Natural killer cell treated with Interleukin-12 subunit alpha and Interleukin-12 subunit beta and Interleukin-15 and Interleukin-18, amount 100 ng/mL, for 72 hours (primary cell): ENCODE measurements at regions not wholly inside any gene's neighbourhood (a gene's known extent, or its start where the extent isn't known, plus 50 kb on each side); places are given as distances from the start of the nearest gene placed in this dataset.
A peak's percentile ranks its signal among the peaks of the same experiment; 100 is the strongest.

ENCODE experiments used
- ATAC-seq, 2 donors: fragments of 150-1000 bp; cut with Tn5 transposase in 1 of 2; sonication (Bioruptor Pico), chemical (Tn5 transposase) in 1 of 2; 2 replicates each; pipeline ENCODE4 v1.10.0; 2021
- DNase-seq: peaks from one replicate; pipeline ENCODE4 v3.0.0; 2022; ENCODE audit warnings: low spot score
- H3K27ac Mint-ChIP-seq, 2 donors: 1 replicate in 1 of 2; 2 replicates in 1 of 2; pipeline ENCODE4 v1.8.0; 2022; ENCODE audit warnings: mixed read lengths in 2 of 2, mild to moderate bottlenecking in 1 of 2, moderate library complexity in 1 of 2
- H3K27me3 Mint-ChIP-seq, 2 donors: 1 replicate in 1 of 2; 2 replicates in 1 of 2; pipeline ENCODE4 v1.8.0; 2022; ENCODE audit warnings: mixed read lengths in 2 of 2
- H3K36me3 Mint-ChIP-seq: one replicate; pipeline ENCODE4 v1.8.0; 2022; ENCODE audit warnings: mixed read lengths
- H3K4me1 Mint-ChIP-seq, 2 donors: 1 replicate in 1 of 2; 2 replicates in 1 of 2; pipeline ENCODE4 v1.8.0; 2022; ENCODE audit warnings: low read depth in 2 of 2, mixed read lengths in 2 of 2, mild to moderate bottlenecking in 1 of 2
- H3K4me3 Mint-ChIP-seq: one replicate; pipeline ENCODE4 v1.8.0; 2022; ENCODE audit warnings: mixed read lengths
- H3K9me3 Mint-ChIP-seq: 2 replicates; pipeline ENCODE4 v1.8.0; 2022; ENCODE audit warnings: mixed read lengths

DNA sequence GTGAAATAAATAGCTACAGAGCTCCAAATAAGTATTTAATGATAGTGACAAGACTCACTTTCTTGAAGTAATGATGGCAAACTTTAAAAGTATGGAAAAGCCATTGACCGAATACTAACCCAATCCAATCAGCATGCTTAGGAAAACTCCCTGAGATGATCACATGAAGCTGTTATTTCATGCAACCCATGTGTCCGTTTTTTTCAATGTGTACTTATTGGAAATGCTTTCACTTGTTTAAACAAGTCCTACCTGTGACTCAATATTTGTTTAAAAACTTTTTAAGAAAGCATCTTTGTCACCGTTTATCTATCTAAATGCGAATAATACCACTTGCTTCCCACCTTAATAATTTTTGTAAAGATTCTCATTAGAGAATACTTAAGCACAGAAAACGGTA lies 185.8 kb downstream of the NRIP1 start:
- H3K36me3 Mint-ChIP-seq = no peaks in the 10 kb centered on the region
- H3K27me3 Mint-ChIP-seq = peaks cover 0 to 5% of the 10 kb centered on the region in 2 donors
- H3K4me1 Mint-ChIP-seq = peaks cover 0 to 8% of the 10 kb centered on the region in 2 donors
- no peak overlapping the region for H3K4me3 Mint-ChIP-seq
- H3K9me3 Mint-ChIP-seq = no peaks in the 10 kb centered on the region
- no peak for ATAC-seq
- no peak overlapping the region for H3K27ac Mint-ChIP-seq
- no peak for DNase-seq

DNA sequence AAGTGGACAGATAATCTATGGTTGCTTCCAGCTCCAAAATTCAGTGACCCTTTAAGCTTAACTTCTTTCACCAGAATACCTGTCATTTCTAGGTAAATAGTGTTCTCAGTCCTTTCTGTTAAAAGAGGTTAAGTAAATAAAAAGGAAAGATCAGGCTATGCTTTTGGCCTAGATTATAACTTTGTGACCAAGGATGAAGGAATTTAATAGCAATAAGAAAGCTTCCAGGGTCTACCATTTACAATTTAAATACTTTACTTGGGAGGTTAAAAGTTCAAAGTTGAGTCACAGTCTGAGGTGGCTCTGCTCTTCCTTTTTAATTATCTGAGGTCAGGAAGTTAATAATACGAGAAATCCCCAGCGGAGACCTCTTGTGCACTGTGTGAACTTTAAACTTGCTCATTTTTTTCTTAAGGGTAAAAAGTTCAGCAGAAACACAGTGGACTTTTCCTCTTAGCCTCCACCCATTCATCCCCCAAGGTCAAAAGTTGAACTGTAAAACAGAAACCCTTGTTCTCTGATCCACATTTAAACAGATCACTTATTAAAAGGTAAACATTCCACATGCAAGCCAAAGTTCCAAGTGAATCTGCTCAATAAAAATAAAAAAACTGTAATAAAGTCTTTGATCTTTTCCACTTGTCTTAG lies 187.1 kb downstream of the NRIP1 start:
- DNase-seq = no peak
- no peak overlapping the region for H3K27ac Mint-ChIP-seq
- H3K4me1 Mint-ChIP-seq = peaks cover 0 to 8% of the 10 kb centered on the region in 2 donors

DNA sequence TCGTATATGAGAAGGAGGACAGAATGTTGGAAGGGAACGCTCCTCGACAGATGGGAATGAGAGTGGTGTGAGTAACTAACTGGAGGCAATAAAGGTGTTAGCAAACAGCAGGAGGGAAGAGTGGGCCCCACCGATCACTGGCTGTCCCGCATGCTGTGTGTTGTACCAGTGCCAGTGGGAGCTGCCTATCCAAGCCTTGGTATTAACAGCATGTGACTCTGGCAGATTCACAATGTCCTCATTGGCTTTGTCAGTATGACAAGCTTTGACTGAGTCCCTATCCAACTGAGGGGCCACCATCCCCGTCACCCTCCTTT lies 188.3 kb downstream of the NRIP1 start:
- no peaks in the 10 kb centered on the region for H3K9me3 Mint-ChIP-seq
- ATAC-seq = no peak
- H3K27ac Mint-ChIP-seq = no peak overlapping the region
- peaks cover 0 to 8% of the 10 kb centered on the region in 2 donors for H3K4me1 Mint-ChIP-seq
- no peaks in the 10 kb centered on the region for H3K27me3 Mint-ChIP-seq
- DNase-seq = no peak
- H3K4me3 Mint-ChIP-seq = no peak overlapping the region
- H3K36me3 Mint-ChIP-seq = no peaks in the 10 kb centered on the region

More for the DNA sequence above, 187.1 kb downstream of the NRIP1 start:
- no peaks in the 10 kb centered on the region for H3K36me3 Mint-ChIP-seq
- no peaks in the 10 kb centered on the region for H3K9me3 Mint-ChIP-seq
- H3K4me3 Mint-ChIP-seq = no peak overlapping the region
- no peak for ATAC-seq
- peaks cover 0 to 5% of the 10 kb centered on the region in 2 donors for H3K27me3 Mint-ChIP-seq

DNA sequence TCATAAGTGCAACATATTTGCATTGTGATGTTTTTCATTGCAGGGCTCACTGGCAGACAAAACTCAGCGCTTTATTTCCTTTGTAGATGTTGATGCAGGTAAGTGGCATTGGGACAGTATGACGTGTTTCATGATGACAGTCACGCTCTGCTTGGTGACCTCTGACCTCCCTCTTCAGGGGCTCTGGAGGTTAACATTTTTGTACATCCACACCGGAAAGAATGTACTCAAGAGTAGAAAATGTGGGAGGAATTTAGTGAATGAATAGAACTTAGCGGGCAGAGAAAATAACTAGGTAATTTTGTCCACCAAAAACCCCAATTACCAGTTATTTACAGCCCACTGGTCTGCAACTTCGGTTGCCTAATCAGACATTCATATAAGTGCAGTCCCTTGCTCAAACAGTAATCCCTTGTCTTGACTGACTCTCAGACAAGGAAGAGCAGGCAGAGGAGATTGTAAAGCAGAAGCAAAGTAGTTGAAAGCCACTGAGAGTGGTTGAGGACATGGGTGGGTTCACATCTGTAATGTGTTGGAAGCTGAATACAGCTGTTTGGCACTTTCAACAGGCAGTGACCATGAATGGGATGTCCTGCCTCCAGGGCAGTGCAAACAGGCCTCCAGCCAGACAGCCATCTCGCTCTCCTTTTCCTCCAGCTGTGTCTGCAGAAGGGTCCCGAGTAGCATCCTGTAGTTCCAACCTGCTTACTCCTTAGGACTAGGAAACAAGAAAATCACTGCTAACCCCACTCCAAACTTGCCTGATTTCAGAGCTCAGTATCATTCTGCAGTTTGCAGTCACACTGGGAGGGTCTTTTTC lies 188.9 kb downstream of the NRIP1 start:
- ATAC-seq = no peak

DNA sequence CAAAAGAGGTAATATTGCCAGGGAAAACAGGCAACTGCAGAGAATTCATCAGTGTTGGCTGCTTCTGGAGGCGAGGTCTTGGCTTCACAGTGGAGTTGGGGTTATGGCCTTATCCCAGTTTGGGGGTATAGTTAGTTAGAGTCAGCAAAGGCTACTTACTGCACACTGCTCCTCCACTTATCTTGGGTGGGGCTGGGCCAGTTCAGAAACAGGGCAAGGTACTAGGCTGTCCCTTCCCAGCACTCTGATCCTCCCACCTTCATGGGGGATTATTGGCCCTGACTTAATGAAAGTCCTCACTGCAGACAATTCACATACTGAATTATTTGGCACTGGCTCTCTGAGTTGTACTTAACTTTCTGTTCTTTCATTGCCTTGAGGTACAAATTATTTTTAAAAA lies 189.6 kb downstream of the NRIP1 start:
- no peaks in the 10 kb centered on the region for H3K27me3 Mint-ChIP-seq
- no peaks in the 10 kb centered on the region for H3K9me3 Mint-ChIP-seq
- H3K4me3 Mint-ChIP-seq = no peak overlapping the region
- DNase-seq (no peak), ATAC-seq (no peak)
- H3K36me3 Mint-ChIP-seq = no peaks in the 10 kb centered on the region
- H3K4me1 Mint-ChIP-seq = peaks cover 0 to 6% of the 10 kb centered on the region in 2 donors
- H3K27ac Mint-ChIP-seq = no peak overlapping the region

More for the DNA sequence above, 188.9 kb downstream of the NRIP1 start:
- Mint-ChIP-seq H3K27ac (no peak overlapping the region), H3K4me1 (peaks cover 0 to 8% of the 10 kb centered on the region in 2 donors), H3K9me3 (no peaks in the 10 kb centered on the region), H3K36me3 (no peaks in the 10 kb centered on the region), H3K27me3 (no peaks in the 10 kb centered on the region), H3K4me3 (no peak overlapping the region)
- DNase-seq = no peak

DNA sequence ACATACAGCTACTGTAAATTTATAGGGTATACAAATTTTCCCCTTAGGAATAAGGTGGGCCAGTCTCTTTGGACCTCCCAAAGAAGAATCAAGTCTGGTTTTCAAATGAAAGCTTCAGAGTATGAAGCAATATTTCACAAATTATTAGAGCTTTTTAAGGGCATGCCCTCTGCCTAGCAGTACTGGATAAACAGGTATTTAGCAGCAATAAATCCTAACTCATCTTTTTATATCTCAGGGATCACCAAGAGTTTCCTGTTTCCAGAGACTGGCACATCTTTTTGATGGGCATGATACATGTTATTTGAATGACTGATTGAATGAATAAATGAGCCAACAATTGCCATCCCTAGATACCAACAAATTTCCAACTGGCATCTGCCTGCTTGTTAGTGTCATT lies 190.4 kb downstream of the NRIP1 start:
- H3K27me3 Mint-ChIP-seq = no peaks in the 10 kb centered on the region
- no peak for DNase-seq
- no peaks in the 10 kb centered on the region for H3K9me3 Mint-ChIP-seq
- no peak overlapping the region for H3K27ac Mint-ChIP-seq
- ATAC-seq = no peak
- H3K4me3 Mint-ChIP-seq = no peak overlapping the region
- H3K4me1 Mint-ChIP-seq = peaks cover 0 to 2% of the 10 kb centered on the region in 2 donors
- no peaks in the 10 kb centered on the region for H3K36me3 Mint-ChIP-seq

DNA sequence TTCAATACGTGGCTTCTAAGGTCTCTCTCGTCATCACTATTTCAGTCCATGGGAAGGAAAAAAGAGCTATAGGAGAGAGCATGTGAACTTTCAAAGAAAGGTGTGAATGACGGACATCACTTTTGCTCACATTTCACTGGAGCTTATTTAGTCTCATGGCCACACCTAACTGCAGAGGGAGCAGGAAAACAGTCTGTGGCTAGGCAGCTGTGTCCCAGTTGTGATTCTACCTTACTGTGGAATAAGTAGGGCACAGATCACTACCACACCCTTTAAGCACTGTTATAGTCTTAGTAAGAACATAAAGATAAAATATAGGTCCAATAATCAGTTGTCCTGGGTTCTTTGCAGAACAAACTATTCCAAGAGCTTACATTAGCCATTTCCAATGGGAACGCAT lies 192.9 kb downstream of the NRIP1 start:
- no peaks in the 10 kb centered on the region for H3K4me1 Mint-ChIP-seq
- H3K27ac Mint-ChIP-seq = no peak overlapping the region
- H3K36me3 Mint-ChIP-seq = no peaks in the 10 kb centered on the region
- H3K9me3 Mint-ChIP-seq = no peaks in the 10 kb centered on the region
- DNase-seq (no peak), ATAC-seq (no peak)
- H3K27me3 Mint-ChIP-seq = no peaks in the 10 kb centered on the region
- H3K4me3 Mint-ChIP-seq = no peak overlapping the region

DNA sequence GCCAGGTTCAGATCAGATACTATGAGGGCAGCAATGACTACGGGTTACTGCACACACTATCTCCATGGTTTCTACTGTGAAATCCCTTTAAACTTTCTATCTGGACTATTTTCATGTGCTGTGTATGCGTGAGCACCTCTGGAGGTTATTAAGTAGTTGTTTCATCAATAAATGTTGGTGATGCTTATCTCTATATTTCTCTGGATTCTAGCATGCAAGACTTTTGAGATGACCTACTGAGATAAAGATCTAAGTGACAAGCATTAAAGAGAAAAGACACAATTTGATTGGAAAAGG lies 194.0 kb downstream of the NRIP1 start:
- no peaks in the 10 kb centered on the region for H3K36me3 Mint-ChIP-seq
- H3K4me1 Mint-ChIP-seq = no peaks in the 10 kb centered on the region
- no peaks in the 10 kb centered on the region for H3K9me3 Mint-ChIP-seq
- no peak overlapping the region for H3K27ac Mint-ChIP-seq
- H3K27me3 Mint-ChIP-seq = peaks cover 2 to 5% of the 10 kb centered on the region in 2 donors
- ATAC-seq = no peak
- H3K4me3 Mint-ChIP-seq = no peak overlapping the region
- DNase-seq = no peak

DNA sequence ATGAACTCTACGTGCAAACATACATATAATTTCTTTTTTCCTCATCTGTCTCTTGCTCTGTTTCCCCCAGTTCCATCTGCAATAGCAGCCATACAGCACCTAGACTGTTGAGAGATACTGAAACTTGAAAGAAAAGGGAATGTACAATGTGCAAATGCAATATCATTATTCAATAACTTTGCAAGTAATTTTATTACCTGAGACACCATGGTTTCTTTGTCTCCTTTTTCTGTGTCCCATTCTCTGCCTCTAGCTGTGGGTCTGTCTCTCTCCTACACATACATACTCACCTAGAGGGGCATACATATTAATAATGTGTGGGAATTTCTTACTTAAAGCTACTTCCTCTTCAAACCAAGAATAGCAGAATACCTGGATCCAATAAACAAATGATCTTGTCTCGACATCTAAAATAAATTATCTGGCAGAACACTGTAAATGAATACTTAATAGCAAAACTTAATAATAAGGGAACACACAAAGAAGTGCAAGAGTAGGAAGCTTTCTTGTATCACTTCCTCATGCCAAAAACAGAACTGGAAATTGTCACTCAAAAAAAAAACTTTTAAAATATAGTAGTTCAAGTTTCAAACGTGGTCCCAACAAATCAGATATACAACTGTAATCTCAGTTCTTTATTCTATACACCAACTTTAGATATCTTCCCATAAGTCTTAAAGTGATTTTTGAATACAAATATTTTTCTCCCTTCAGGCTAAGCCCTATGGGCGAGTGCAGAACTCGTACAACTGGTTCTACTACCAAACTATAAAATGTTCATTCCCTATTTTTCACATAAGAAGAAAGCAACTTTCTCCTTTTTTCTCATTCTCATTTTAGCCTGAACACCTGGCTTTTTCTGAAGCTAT lies 194.6 kb downstream of the NRIP1 start:
- no peak for ATAC-seq
- no peaks in the 10 kb centered on the region for H3K9me3 Mint-ChIP-seq
- H3K36me3 Mint-ChIP-seq = no peaks in the 10 kb centered on the region
- H3K27me3 Mint-ChIP-seq = peaks cover 2 to 6% of the 10 kb centered on the region in 2 donors
- H3K4me1 Mint-ChIP-seq = no peaks in the 10 kb centered on the region
- H3K27ac Mint-ChIP-seq = no peak overlapping the region
- DNase-seq = no peak
- H3K4me3 Mint-ChIP-seq = no peak overlapping the region

DNA sequence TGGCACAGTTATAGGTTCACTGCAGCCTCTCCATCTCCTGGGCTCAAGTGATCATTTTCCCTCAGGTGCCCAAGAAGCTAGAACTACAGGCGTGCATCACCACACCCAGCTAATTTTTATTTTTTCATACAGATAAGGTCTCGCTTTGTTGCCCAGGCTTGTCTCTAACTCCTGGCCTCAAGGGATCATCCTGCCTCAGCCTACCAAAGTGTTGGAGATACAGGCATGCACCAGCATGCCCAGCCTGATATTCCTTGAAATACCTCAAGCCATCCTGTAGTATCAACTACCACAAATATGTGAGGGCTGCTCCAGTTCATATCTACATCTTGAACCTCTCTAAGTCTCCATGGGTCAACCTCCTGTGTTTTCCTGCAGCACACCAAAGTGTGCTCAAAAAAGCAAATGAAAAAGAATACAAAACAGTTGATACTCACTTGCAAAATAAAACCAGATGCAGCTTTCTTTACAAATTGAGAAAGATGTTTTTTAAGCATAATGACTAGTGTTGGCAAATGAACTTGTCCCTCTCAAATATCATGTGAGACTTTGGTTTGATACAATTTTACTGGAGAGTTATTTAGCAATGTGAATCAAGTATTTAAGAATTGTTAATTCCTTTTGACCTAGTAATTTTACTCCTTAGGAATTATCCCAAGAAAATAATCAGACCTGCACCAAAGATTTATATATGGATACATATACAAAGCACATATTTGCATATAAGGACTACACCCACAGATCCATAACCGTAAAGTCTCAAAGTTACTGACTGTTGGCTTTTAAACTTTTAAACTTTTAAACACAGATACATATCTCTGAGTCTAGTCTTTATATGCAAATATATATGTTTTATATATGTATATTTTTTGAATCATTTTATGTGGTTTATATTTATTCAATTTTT lies 197.7 kb downstream of the NRIP1 start:
- no peak for ATAC-seq
- no peaks in the 10 kb centered on the region for H3K9me3 Mint-ChIP-seq
- H3K4me1 Mint-ChIP-seq = peaks cover 0 to 8% of the 10 kb centered on the region in 2 donors
- no peak overlapping the region for H3K4me3 Mint-ChIP-seq
- H3K36me3 Mint-ChIP-seq = no peaks in the 10 kb centered on the region
- no peak overlapping the region for H3K27ac Mint-ChIP-seq
- no peak for DNase-seq
- peaks cover 2 to 6% of the 10 kb centered on the region in 2 donors for H3K27me3 Mint-ChIP-seq

DNA sequence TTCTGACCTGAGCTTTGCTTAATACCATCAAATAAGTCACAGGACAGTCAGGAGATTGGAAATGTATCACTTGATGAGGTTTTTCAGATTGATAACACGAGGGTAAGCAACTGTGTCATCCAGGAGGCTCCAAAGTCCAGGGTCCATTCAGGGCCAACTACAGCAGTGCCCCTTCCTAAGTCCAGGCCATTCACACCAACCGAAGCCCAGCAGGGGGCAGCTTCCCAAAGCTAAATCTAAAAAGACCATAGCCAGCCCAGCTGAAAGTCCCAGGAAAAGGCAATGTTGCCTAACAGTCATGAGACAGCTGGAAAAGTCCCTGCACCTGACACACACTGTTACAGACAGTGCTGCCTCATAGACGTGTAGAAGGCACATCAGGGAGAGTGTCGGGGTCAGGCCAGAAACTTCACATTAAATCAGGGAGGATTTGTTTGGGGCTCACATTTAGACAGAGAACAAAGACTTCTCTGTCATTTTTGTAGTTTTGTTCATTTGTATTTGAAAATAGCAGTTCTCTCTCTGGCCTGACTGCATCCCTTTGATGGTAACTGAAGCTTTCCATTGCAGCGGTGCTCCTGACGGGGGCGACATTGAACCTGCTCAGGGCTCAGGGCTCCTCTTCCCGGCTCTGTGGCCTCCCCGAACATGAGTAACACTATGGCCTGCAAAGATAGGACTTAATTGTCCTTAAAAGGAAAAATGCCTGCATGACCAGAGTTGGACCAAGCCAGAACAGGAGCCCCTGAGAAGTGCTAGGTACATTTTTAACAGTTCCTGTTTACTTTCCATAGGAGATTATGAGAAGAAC lies 200.4 kb downstream of the NRIP1 start:
- Mint-ChIP-seq H3K27me3 (peaks cover 2 to 6% of the 10 kb centered on the region in 2 donors), H3K27ac (peak overlapping the region in 1 of 2 donors; percentile 15), H3K4me1 (peaks cover 0 to 8% of the 10 kb centered on the region in 2 donors), H3K4me3 (no peak overlapping the region), H3K9me3 (peaks cover 3% of the 10 kb centered on the region), H3K36me3 (no peaks in the 10 kb centered on the region)
- ATAC-seq = peak; percentile 32 to 46
- no peak for DNase-seq

DNA sequence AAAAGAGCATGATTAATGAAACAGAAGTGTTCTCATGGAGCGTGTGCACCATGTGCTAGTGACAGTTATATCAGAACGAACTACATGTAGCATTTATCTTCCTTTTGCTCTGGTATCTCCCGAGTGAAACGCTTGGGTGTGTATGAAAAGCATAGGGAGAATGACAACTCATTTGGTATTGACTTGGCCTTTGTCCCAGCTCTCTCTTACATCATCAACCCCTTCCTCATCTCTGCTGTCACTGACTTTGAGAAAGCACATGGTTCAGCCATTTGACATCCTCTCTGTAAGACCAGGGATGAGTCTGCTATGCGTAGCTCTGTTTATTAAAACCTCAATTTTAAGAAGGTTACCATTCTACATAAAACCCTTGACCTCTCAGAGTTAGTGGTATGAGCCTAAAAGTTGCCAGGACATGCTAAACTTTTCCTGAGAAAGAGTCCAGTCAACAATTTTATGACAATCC lies 201.0 kb downstream of the NRIP1 start:
- peak overlapping the region in 1 of 2 donors; percentile 15 for H3K27ac Mint-ChIP-seq
- H3K9me3 Mint-ChIP-seq = peaks cover 3% of the 10 kb centered on the region
- H3K4me1 Mint-ChIP-seq = peaks cover 0 to 8% of the 10 kb centered on the region in 2 donors
- DNase-seq (no peak), ATAC-seq (no peak)
- H3K27me3 Mint-ChIP-seq = peaks cover 2 to 6% of the 10 kb centered on the region in 2 donors
- no peaks in the 10 kb centered on the region for H3K36me3 Mint-ChIP-seq
- no peak overlapping the region for H3K4me3 Mint-ChIP-seq
